DMS53 treated with DMSO at 0.1 percent for 48 hours (cell line): ENCODE measurements at regions not wholly inside any gene's neighbourhood (a gene's known extent, or its start where the extent isn't known, plus 50 kb on each side); places are given as distances from the start of the nearest gene placed in this dataset.
"Not testable (repeated sequence)": the region's sequence is repeated elsewhere in the genome, so short reads cannot be mapped to it uniquely, and the experiment has no call there.

Experiments used
- DNase-seq: peaks from one replicate; lab custom pipeline; 2025; ENCODE audit not compliant: unreplicated experiment; lab: John Stamatoyannopoulos, UW

- DNase-seq: no peak
These were observed 448.2 kb upstream of the CCDC54 start for GRCh38 chr3:106929081-106929480.

DNA sequence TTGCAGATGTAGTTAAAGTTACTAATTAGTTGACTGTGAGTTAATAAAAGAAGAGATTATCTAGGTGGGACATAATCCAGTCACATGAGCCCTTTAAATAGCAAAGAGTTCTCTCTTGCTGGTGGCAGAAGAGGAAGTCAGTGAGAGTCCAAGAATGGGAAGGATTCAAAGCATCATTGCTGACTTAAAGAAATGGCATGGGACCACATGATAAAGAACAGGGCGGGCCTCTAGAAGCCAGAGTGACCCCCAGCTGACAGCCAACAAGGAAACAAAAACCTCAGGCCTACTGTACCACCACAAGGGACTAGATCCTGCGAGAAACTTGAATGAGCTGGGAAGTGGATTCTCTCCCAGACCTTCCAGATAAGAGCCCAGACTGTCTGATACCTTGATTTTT is 447.2 kb upstream of the CCDC54 start:
- no peak for DNase-seq

- no peak for DNase-seq
These were observed 445.3 kb upstream of the CCDC54 start for GRCh38 chr3:106931904-106932303.

- no peak for DNase-seq
These were observed 440.9 kb upstream of the CCDC54 start for GRCh38 chr3:106936337-106936736.

GRCh38 chr3:106942051-106942450 is 435.2 kb upstream of the CCDC54 start:
- no peak for DNase-seq

DNA sequence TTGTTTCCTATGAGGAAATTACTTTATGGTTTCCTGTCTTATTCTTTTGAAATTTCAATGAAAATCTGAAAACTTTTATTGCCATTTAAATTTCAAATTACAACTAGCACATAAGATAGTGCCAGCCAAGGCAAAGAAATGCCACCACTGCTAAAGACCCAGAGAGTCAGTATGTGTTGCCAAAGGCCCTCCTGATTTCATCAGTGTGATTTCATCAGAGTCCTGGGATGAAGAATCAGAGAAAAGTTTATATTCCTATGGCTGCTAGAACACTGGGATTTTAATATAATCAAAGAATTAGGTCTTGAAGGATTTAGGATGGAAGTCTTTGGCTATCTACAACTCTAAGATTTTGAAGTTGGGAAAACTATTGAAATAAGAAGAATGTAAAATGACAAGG is 434.2 kb upstream of the CCDC54 start:
- no peak for DNase-seq

DNA sequence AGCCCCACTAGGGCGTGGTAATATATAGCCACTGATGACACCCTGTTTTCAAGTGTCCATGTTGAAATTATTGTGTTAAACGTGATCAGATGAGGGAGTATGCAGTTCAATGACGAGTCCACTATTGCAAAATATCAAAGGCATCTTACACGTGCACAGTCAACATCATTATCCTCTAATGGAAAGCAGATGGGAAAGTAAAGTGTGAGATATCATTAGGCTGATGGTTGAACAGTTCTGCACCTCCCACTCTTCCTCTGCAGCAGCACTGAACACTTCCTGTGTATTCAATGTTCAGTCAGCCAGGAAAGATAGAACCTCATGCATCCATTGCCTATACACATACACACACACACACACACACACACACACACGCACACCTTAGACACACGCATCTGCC is 431.8 kb upstream of the CCDC54 start:
- no peak for DNase-seq

GRCh38 chr3:106946866-106947265 is 430.4 kb upstream of the CCDC54 start:
- no peak for DNase-seq

- no peak for DNase-seq
These were observed 420.2 kb upstream of the CCDC54 start for GRCh38 chr3:106957029-106957428.

- DNase-seq: no peak
These were observed 414.2 kb upstream of the CCDC54 start for GRCh38 chr3:106962993-106963392.

DNA sequence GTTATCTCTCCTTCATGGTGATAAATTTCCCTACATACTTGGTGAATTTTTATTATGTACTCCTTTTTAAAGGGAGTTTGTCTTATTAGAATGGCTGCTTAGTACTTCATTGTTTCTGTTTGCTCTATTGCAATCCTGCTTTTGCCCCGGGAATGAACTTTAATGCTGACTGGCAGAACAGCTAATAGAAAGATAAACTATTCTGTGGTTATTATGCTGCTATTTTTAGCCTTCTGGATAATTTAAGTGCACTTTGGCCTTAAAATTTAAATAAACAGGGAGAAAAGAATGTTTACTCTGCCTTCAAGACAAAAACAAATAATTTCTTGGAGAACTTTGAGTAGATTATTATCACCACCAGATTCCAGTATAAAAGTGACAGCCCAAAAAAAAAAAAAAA is 413.8 kb upstream of the CCDC54 start:
- DNase-seq: no peak

DNA sequence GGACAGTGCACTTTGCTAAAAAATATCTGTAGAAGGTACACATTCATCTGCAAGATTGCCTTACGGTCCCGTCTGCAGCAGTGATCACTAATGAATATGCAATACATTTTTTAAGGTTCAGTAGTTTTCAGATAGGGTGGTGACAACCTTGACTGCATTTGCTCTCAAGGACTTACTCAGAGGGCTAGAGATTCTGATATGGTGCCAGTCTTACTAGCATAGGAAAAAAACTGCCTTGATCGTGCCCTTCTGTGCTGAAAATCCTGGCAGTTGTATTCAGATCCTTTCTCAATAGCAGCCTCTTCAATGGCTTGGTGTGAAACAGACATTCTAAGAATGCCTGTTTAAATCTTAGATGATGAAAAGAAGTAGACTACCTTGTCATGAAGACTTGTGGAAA is 411.9 kb upstream of the CCDC54 start:
- no peak for DNase-seq

DNA sequence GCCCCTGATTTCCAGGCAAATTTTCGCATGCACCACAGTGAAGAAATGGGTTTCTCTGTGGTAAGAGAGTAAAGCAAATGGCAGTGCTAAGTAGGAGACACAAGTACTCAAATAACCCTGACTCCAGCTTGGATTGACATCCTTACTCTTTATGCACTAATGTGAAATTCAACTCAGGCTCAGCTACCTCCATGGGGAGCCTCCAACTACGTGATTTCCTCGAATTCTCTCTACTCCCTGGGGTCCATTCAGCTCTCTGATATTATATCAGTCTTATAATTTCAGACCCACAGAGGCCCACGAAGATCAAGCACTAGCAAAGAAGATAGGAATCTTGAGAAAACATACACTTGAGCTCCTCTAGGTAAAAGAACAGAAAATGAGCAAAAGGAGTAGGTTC is 407.6 kb upstream of the CCDC54 start:
- DNase-seq: no peak

GRCh38 chr3:106981392-106981791 is 395.8 kb upstream of the CCDC54 start:
- no peak for DNase-seq

GRCh38 chr3:106985721-106986120 is 391.5 kb upstream of the CCDC54 start:
- no peak for DNase-seq

GRCh38 chr3:106998841-106999682 is 378.2 kb upstream of the CCDC54 start:
- not testable (repeated sequence) for DNase-seq

- no peak for DNase-seq
These were observed 375.6 kb upstream of the CCDC54 start for GRCh38 chr3:107001635-107002034.

GRCh38 chr3:107005352-107005751 is 371.9 kb upstream of the CCDC54 start:
- DNase-seq: not testable (repeated sequence)

DNA sequence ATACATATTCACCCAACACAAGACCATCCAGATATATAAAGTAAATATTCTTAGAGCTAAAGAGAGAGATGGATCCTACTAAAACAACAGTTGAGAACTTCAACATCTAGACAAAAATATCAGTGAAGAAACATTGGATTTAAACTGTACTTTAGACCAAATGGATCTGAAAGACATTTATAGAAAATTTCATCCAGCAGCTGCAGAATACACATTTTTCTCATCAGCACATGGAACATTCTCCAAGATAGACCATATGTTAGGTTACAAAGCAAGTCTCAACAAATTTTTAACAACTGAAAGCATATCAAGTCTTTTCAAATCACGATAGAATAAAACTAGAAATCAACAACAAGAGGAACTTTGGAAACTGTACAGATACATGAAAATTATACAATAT is 369.0 kb upstream of the CCDC54 start:
- no peak for DNase-seq

DNA sequence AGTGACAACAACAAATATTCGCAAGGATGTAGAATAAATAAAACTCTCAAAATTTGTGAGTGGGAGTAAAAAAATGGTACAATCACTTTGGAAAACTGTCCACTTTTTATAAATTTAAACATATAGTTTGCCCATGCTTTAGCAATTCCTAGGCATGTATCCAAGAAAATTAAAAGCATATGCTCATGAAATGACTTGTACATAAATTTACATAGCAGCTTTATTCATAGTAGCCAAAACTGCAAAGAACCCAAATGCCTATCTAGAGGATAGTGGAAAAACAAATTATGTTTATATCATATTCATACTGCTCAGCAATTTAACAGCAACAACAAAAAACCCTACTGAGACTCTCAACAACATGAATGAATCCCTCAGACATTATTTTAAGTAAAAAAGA is 363.6 kb upstream of the CCDC54 start:
- no peak for DNase-seq

GRCh38 chr3:107024551-107025026 is 352.6 kb upstream of the CCDC54 start:
- DNase-seq: no peak

GRCh38 chr3:107025961-107026360 is 351.3 kb upstream of the CCDC54 start:
- no peak for DNase-seq

- no peak for DNase-seq
These were observed 349.2 kb upstream of the CCDC54 start for GRCh38 chr3:107028086-107028485.
